Loucy (cell line): ENCODE measurements at regions not wholly inside any gene's neighbourhood (a gene's known extent, or its start where the extent isn't known, plus 50 kb on each side); places are given as distances from the start of the nearest gene placed in this dataset.

Experiments
- H2AFZ ChIP-seq: fragments of 200-600 bp; sonication (generic); 2 replicates; pipeline ENCODE4 v1.6.0; 2016; ENCODE audit warnings: antibody characterized with exemption, mild to moderate bottlenecking, low read length, moderate library complexity
- H3F3A ChIP-seq: fragments of 200-600 bp; 2 replicates; pipeline ENCODE4 v1.6.0; 2016; ENCODE audit warnings: antibody characterized with exemption, low read depth, mild to moderate bottlenecking
- H3K27me3 ChIP-seq: fragments of 200-600 bp; sonication (generic); 2 replicates; pipeline ENCODE4 v1.6.1; 2014; ENCODE audit warnings: low read length, mild to moderate bottlenecking; ENCODE audit not compliant: insufficient read depth, poor library complexity, severe bottlenecking
- H3K36me3 ChIP-seq: fragments of 200-600 bp; sonication (generic); 2 replicates; pipeline ENCODE4 v1.6.1; 2016; ENCODE audit warnings: low read length; ENCODE audit not compliant: insufficient read depth
- H3K4me1 ChIP-seq: fragments of 200-600 bp; sonication (generic); 2 replicates; pipeline ENCODE4 v1.5.1; 2014; ENCODE audit warnings: low read length, mild to moderate bottlenecking; ENCODE audit not compliant: insufficient read depth, poor library complexity, severe bottlenecking
- H3K4me2 ChIP-seq: fragments of 200-600 bp; sonication (generic); 2 replicates; pipeline ENCODE4 v1.6.0; 2014; ENCODE audit warnings: antibody characterized with exemption, low read length, low read depth, mild to moderate bottlenecking; ENCODE audit not compliant: poor library complexity, severe bottlenecking
- H3K4me3 ChIP-seq: fragments of 200-600 bp; sonication (generic); 2 replicates; pipeline ENCODE4 v1.5.1; 2014; ENCODE audit warnings: low read length, mild to moderate bottlenecking, mixed read lengths; ENCODE audit not compliant: poor library complexity, severe bottlenecking
- H3K79me2 ChIP-seq: fragments of 200-600 bp; sonication (generic); 2 replicates; pipeline ENCODE4 v1.6.1; 2014; ENCODE audit warnings: low read length; ENCODE audit not compliant: insufficient read depth
- H3K9ac ChIP-seq: fragments of 200-600 bp; sonication (generic); 2 replicates; pipeline ENCODE4 v1.6.0; 2014; ENCODE audit warnings: mild to moderate bottlenecking, low read depth, low read length, moderate library complexity; ENCODE audit not compliant: poor library complexity, severe bottlenecking
- H3K9me2 ChIP-seq: fragments of 200-600 bp; sonication (generic); replicated peaks from 2 replicates; pipeline ENCODE4 v1.6.1; 2016; ENCODE audit warnings: low read depth, low read length, mixed read lengths
- H3K9me3 ChIP-seq: fragments of 200-600 bp; sonication (generic); 2 replicates; pipeline ENCODE4 v1.6.1; 2014; ENCODE audit warnings: mild to moderate bottlenecking, antibody characterized with exemption, low read length, low read depth; ENCODE audit not compliant: insufficient read depth
- H4K20me1 ChIP-seq: fragments of 200-600 bp; sonication (generic); 2 replicates; pipeline ENCODE4 v1.6.0; 2014; ENCODE audit warnings: antibody characterized with exemption, low read length, mild to moderate bottlenecking; ENCODE audit not compliant: insufficient read depth, poor library complexity, severe bottlenecking
- EZH2phosphoT487 ChIP-seq: fragments of 200-600 bp; IDR thresholded peaks from 2 replicates; pipeline ENCODE4 v1.6.1; 2018; ENCODE audit warnings: antibody characterized with exemption, mild to moderate bottlenecking, moderate library complexity, borderline replicate concordance
- TF ChIP-seq, protein P1 (sequence below): fragments of 200-600 bp; sonication (generic); conservative IDR thresholded peaks from 2 replicates; pipeline ENCODE4 v1.5.1; 2014; ENCODE audit warnings: mild to moderate bottlenecking, antibody characterized with exemption, low read length

GRCh38 chr6:137775720-137776119 is 91.3 kb upstream of the TNFAIP3 start:
- no peaks in the 10 kb centered on the region for H3K9me2 ChIP-seq
- H3K79me2 ChIP-seq: no peaks in the 10 kb centered on the region
- no peaks in the 10 kb centered on the region for H3K27me3 ChIP-seq
- no peaks in the 10 kb centered on the region for H3K36me3 ChIP-seq
- no peak overlapping the region for H3K4me2 ChIP-seq
- no peaks in the 10 kb centered on the region for H3F3A ChIP-seq
- H4K20me1 ChIP-seq: no peaks in the 10 kb centered on the region
- H2AFZ ChIP-seq: no peak overlapping the region
- H3K4me3 ChIP-seq: no peak overlapping the region
- TF ChIP-seq, protein P1, sequence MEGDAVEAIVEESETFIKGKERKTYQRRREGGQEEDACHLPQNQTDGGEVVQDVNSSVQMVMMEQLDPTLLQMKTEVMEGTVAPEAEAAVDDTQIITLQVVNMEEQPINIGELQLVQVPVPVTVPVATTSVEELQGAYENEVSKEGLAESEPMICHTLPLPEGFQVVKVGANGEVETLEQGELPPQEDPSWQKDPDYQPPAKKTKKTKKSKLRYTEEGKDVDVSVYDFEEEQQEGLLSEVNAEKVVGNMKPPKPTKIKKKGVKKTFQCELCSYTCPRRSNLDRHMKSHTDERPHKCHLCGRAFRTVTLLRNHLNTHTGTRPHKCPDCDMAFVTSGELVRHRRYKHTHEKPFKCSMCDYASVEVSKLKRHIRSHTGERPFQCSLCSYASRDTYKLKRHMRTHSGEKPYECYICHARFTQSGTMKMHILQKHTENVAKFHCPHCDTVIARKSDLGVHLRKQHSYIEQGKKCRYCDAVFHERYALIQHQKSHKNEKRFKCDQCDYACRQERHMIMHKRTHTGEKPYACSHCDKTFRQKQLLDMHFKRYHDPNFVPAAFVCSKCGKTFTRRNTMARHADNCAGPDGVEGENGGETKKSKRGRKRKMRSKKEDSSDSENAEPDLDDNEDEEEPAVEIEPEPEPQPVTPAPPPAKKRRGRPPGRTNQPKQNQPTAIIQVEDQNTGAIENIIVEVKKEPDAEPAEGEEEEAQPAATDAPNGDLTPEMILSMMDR: no peak
- no peak for TF ChIP-seq EZH2phosphoT487
- peaks cover 3% of the 10 kb centered on the region for H3K4me1 ChIP-seq
- H3K9me3 ChIP-seq: no peaks in the 10 kb centered on the region
- H3K9ac ChIP-seq: no peak overlapping the region

GRCh38 chr6:137776256-137776655 is 90.8 kb upstream of the TNFAIP3 start:
- Histone ChIP-seq H4K20me1 (no peaks in the 10 kb centered on the region), H3K9ac (no peak overlapping the region), H3K4me1 (no peaks in the 10 kb centered on the region), H3K4me2 (no peak overlapping the region), H3K36me3 (no peaks in the 10 kb centered on the region), H3K27me3 (no peaks in the 10 kb centered on the region), H3K79me2 (no peaks in the 10 kb centered on the region), H3K4me3 (no peak overlapping the region), H2AFZ (no peak overlapping the region), H3K9me3 (no peaks in the 10 kb centered on the region), H3F3A (no peaks in the 10 kb centered on the region), H3K9me2 (no peaks in the 10 kb centered on the region)
- TF ChIP-seq, protein P1: no peak
- no peak for TF ChIP-seq EZH2phosphoT487

- H3K9me3 ChIP-seq: no peaks in the 10 kb centered on the region
- no peak overlapping the region for H3K9ac ChIP-seq
- TF ChIP-seq, protein P1: no peak
- no peaks in the 10 kb centered on the region for H3K9me2 ChIP-seq
- no peaks in the 10 kb centered on the region for H3K36me3 ChIP-seq
- H3K79me2 ChIP-seq: no peaks in the 10 kb centered on the region
- no peaks in the 10 kb centered on the region for H3K4me1 ChIP-seq
- no peak overlapping the region for H3K4me3 ChIP-seq
- H3K27me3 ChIP-seq: no peaks in the 10 kb centered on the region
- no peak overlapping the region for H2AFZ ChIP-seq
- H4K20me1 ChIP-seq: no peaks in the 10 kb centered on the region
- H3F3A ChIP-seq: no peaks in the 10 kb centered on the region
- no peak overlapping the region for H3K4me2 ChIP-seq
These were observed 90.0 kb upstream of the TNFAIP3 start for GRCh38 chr6:137776786-137777686.
